ENCODE measurements at regions not wholly inside any gene's neighbourhood (a gene's known extent, or its start where the extent isn't known, plus 50 kb on each side); places are given as distances from the start of the nearest gene placed in this dataset.

- TF ChIP-seq PHF8 (conservative IDR thresholded peaks at IDR 0.05; ENCODE audit: low read depth, low read length) (no peak), TCF12 (IDR thresholded peaks at IDR 0.05; ENCODE audit: low read depth, low read length) (no peak)
Measured at GRCh38 chr15:70344666-70345065, 246.9 kb upstream of the TLE3 start (continued).

All from H1 (cell line).